ENCODE measurements at regions not wholly inside any gene's neighbourhood (a gene's known extent, or its start where the extent isn't known, plus 50 kb on each side); places are given as distances from the start of the nearest gene placed in this dataset.

GRCh38 chrX:1781766-1782165 lies 166.9 kb downstream of the ASMT start:
- TF ChIP-seq FOXM1 (IDR thresholded peaks at IDR 0.05; ENCODE audit: low read depth, low read length) (no peak), STAT3 (IDR thresholded peaks at IDR 0.05; ENCODE audit: low read depth, low read length) (no peak), ATF3 (IDR thresholded peaks at IDR 0.05; ENCODE audit: borderline replicate concordance, extremely low read depth, low read depth, low read length) (no peak), CTCF (IDR thresholded peaks at IDR 0.05 in 2 of 3, conservative IDR thresholded peaks at IDR 0.05 in 1 of 3; ENCODE audit: control insufficient read depth in 2 of 3, extremely low read depth in 1 of 3, insufficient read depth in 1 of 3, low read depth in 3 of 3, low read length in 3 of 3) (no peak), MAX (IDR thresholded peaks at IDR 0.05; ENCODE audit: low read depth, low read length) (no peak), POLR2A (IDR thresholded peaks at IDR 0.05; ENCODE audit: low read depth, low read length) (no peak), TBL1XR1 (IDR thresholded peaks at IDR 0.05; ENCODE audit: low read depth, low read length) (no peak), POLR2AphosphoS5 (IDR thresholded peaks at IDR 0.05; ENCODE audit: low read length) (no peak), NFIC (IDR thresholded peaks at IDR 0.05; ENCODE audit: low read depth, low read length) (no peak)
